ENCODE measurements at regions not wholly inside any gene's neighbourhood (a gene's known extent, or its start where the extent isn't known, plus 50 kb on each side); places are given as distances from the start of the nearest gene placed in this dataset.

GRCh38 chr2:19264852-19265251 lies 93.6 kb downstream of the OSR1 start:
- H3K4me3 Mint-ChIP-seq, result no peak overlapping the region
- WGBS (ENCODE audit: insufficient coverage), result 96% methylated on average over 3 of the region's 6 CpGs

GRCh38 chr2:19262150-19262549 lies 96.3 kb downstream of the OSR1 start:
- Mint-ChIP-seq H3K36me3 (no peaks in the 10 kb centered on the region), H3K27me3 (ENCODE audit: low read depth in 3 of 3) (peaks cover 0 to 1% (median 1%) of the 10 kb centered on the region in 3 donors), H3K27ac (no peak overlapping the region), H3K9me3 (peaks cover 2 to 10% (median 8%) of the 10 kb centered on the region in 7 donors), H3K4me1 (no peaks in the 10 kb centered on the region), H3K4me3 (no peak overlapping the region)
- H3K9me3 ChIP-seq (replicated peaks in 1 of 2; ENCODE audit: control insufficient read depth in 1 of 2, insufficient read depth in 1 of 2, low read length in 2 of 2), result peaks cover 0 to 9% of the 10 kb centered on the region in 2 donors
- H3K4me3 ChIP-seq (replicated peaks in 1 of 3; ENCODE audit: low read depth in 2 of 3, low read length in 3 of 3), result no peak overlapping the region
- no peak overlapping the region for H3K9ac ChIP-seq (ENCODE audit: insufficient read depth, low read length, poor library complexity, severe bottlenecking)
- no peak for TF ChIP-seq CTCF (IDR thresholded peaks at IDR 0.05)
- no peaks in the 10 kb centered on the region for H3K4me1 ChIP-seq (ENCODE audit: control insufficient read depth in 1 of 2, insufficient read depth in 2 of 2, low read length in 2 of 2)
- no peak overlapping the region for H3K4me2 ChIP-seq (replicated peaks; ENCODE audit: extremely low read depth, low read length, poor library complexity, severe bottlenecking)
- no peaks in the 10 kb centered on the region for H3K36me3 ChIP-seq (replicated peaks in 1 of 2; ENCODE audit: control insufficient read depth in 1 of 2, insufficient read depth in 2 of 2, low read length in 2 of 2)
- H3K27me3 ChIP-seq (ENCODE audit: control insufficient read depth in 2 of 2, insufficient read depth in 2 of 2, low read length in 2 of 2), result no peaks in the 10 kb centered on the region
- no peak for DNase-seq
- intact Hi-C loops (cut with micrococcal nuclease), result no loop called here
- no peak overlapping the region for H2AFZ ChIP-seq (ENCODE audit: insufficient read depth, low read depth, low read length, poor library complexity, severe bottlenecking)
- H3K27ac ChIP-seq (ENCODE audit: low read depth in 1 of 2, low read length in 2 of 2), result no peak overlapping the region
- no peaks in the 10 kb centered on the region for H3K79me2 ChIP-seq (ENCODE audit: insufficient read depth, low read length)
- 83% methylated on average over 6 of the region's 7 CpGs for WGBS (ENCODE audit: insufficient coverage)
- H4K20me1 ChIP-seq (ENCODE audit: insufficient read depth, low read length), result no peaks in the 10 kb centered on the region

More at GRCh38 chr2:19264852-19265251, 93.6 kb downstream of the OSR1 start:
- peaks cover 0 to 10% (median 5%) of the 10 kb centered on the region in 7 donors for H3K9me3 Mint-ChIP-seq
- Histone ChIP-seq H3K36me3 (replicated peaks in 1 of 2; ENCODE audit: control insufficient read depth in 1 of 2, insufficient read depth in 2 of 2, low read length in 2 of 2) (no peaks in the 10 kb centered on the region), H3K27me3 (ENCODE audit: control insufficient read depth in 2 of 2, insufficient read depth in 2 of 2, low read length in 2 of 2) (no peaks in the 10 kb centered on the region), H2AFZ (ENCODE audit: insufficient read depth, low read depth, low read length, poor library complexity, severe bottlenecking) (no peak overlapping the region), H3K4me3 (replicated peaks in 1 of 3; ENCODE audit: low read depth in 2 of 3, low read length in 3 of 3) (no peak overlapping the region), H3K9ac (ENCODE audit: insufficient read depth, low read length, poor library complexity, severe bottlenecking) (no peak overlapping the region), H4K20me1 (ENCODE audit: insufficient read depth, low read length) (no peaks in the 10 kb centered on the region), H3K79me2 (ENCODE audit: insufficient read depth, low read length) (no peaks in the 10 kb centered on the region), H3K27ac (ENCODE audit: low read depth in 1 of 2, low read length in 2 of 2) (no peak overlapping the region), H3K4me2 (replicated peaks; ENCODE audit: extremely low read depth, low read length, poor library complexity, severe bottlenecking) (no peak overlapping the region), H3K9me3 (replicated peaks in 1 of 2; ENCODE audit: control insufficient read depth in 1 of 2, insufficient read depth in 1 of 2, low read length in 2 of 2) (peaks cover 0 to 9% of the 10 kb centered on the region in 2 donors), H3K4me1 (ENCODE audit: control insufficient read depth in 1 of 2, insufficient read depth in 2 of 2, low read length in 2 of 2) (no peaks in the 10 kb centered on the region)
- intact Hi-C loops (cut with micrococcal nuclease), result no loop called here
- H3K36me3 Mint-ChIP-seq, result no peaks in the 10 kb centered on the region
- TF ChIP-seq CTCF (IDR thresholded peaks at IDR 0.05), result no peak
- H3K27me3 Mint-ChIP-seq (ENCODE audit: low read depth in 3 of 3), result peaks cover 0 to 1% (median 1%) of the 10 kb centered on the region in 3 donors
- H3K27ac Mint-ChIP-seq, result no peak overlapping the region
- DNase-seq, result no peak
- H3K4me1 Mint-ChIP-seq, result no peaks in the 10 kb centered on the region

Measured in CD14-positive monocyte (primary cell).